ENCODE measurements at regions not wholly inside any gene's neighbourhood (a gene's known extent, or its start where the extent isn't known, plus 50 kb on each side); places are given as distances from the start of the nearest gene placed in this dataset.

- CTCF ChIA-PET = interaction anchor here (0.5 kb wide), 1 partner anchor 415 kb away, joined by 6 read pairs; no protein-coding TSS in a partner anchor
- no peak overlapping the region for H3K9ac ChIP-seq (ENCODE audit: low read length)
- no peaks in the 10 kb centered on the region for H3K36me3 ChIP-seq (replicated peaks in 1 of 2; ENCODE audit: control extremely low read depth in 1 of 2, control insufficient read depth in 1 of 2, extremely low read depth in 1 of 2, insufficient read depth in 2 of 2, low read length in 1 of 2)
- POLR2A ChIA-PET = no interaction called here
- Mint-ChIP-seq H3K4me3 (no peak overlapping the region), H3K9me3 (ENCODE audit: insufficient read depth) (no peaks in the 10 kb centered on the region), H3K27me3 (no peaks in the 10 kb centered on the region), H3K4me1 (peaks cover 14% of the 10 kb centered on the region), H3K27ac (no peak overlapping the region)
- intact Hi-C loops (cut with micrococcal nuclease) = no loop called here
- H3K4me1 ChIP-seq (ENCODE audit: control insufficient read depth in 2 of 2, insufficient read depth in 2 of 2, low read length in 2 of 2) = peaks cover 6 to 9% of the 10 kb centered on the region in 2 donors
- no peak for TF ChIP-seq CTCF (IDR thresholded peaks at IDR 0.05)
- TF ChIP-seq EZH2 (IDR thresholded peaks at IDR 0.05; ENCODE audit: borderline replicate concordance, insufficient read depth, low read depth, low read length, poor library complexity, severe bottlenecking) = no peak
- no peaks in the 10 kb centered on the region for H3K9me3 ChIP-seq (ENCODE audit: control extremely low read depth in 1 of 3, control insufficient read depth in 2 of 3, insufficient read depth in 1 of 3, low read length in 2 of 3)
- H3K27me3 ChIP-seq (replicated peaks in 1 of 4; ENCODE audit: control extremely low read depth in 1 of 4, control insufficient read depth in 3 of 4, insufficient read depth in 4 of 4, low read length in 3 of 4) = no peaks in the 10 kb centered on the region
- no peaks in the 10 kb centered on the region for H4K20me1 ChIP-seq (ENCODE audit: control insufficient read depth, insufficient read depth, low read length, poor library complexity, severe bottlenecking)
- H3K27ac ChIP-seq (ENCODE audit: low read length in 2 of 2) = no peak overlapping the region
- no peaks in the 10 kb centered on the region for H3K79me2 ChIP-seq (ENCODE audit: control insufficient read depth, insufficient read depth, low read length)
- DNase-seq (no peak), ATAC-seq (ENCODE audit: low read depth) (no peak)
- H3K4me2 ChIP-seq (replicated peaks; ENCODE audit: low read depth, low read length, poor library complexity, severe bottlenecking) = no peak overlapping the region
- WGBS (ENCODE audit: insufficient coverage) = 80% methylated on average over 2 of the region's 6 CpGs
- H2AFZ ChIP-seq (ENCODE audit: insufficient read depth, low read depth, low read length, poor library complexity, severe bottlenecking) = no peak overlapping the region
- H3K4me3 ChIP-seq (ENCODE audit: control extremely low read depth in 1 of 5, extremely low read depth in 1 of 5, insufficient read depth in 1 of 5, low read depth in 2 of 5, low read length in 4 of 5) = no peak overlapping the region
Observed at GRCh38 chr3:153624310-153625030, 462.4 kb downstream of the RAP2B start.

GRCh38 chr3:153625506-153625905, 463.5 kb downstream of the RAP2B start:
- Mint-ChIP-seq H3K9me3 (ENCODE audit: insufficient read depth) (no peaks in the 10 kb centered on the region), H3K27ac (no peak overlapping the region), H3K4me1 (peaks cover 14% of the 10 kb centered on the region), H3K4me3 (no peak overlapping the region), H3K27me3 (peaks cover 4% of the 10 kb centered on the region)
- Histone ChIP-seq H3K79me2 (ENCODE audit: control insufficient read depth, insufficient read depth, low read length) (no peaks in the 10 kb centered on the region), H3K27ac (ENCODE audit: low read length in 2 of 2) (no peak overlapping the region), H3K4me3 (ENCODE audit: control extremely low read depth in 1 of 5, extremely low read depth in 1 of 5, insufficient read depth in 1 of 5, low read depth in 2 of 5, low read length in 4 of 5) (no peak overlapping the region), H4K20me1 (ENCODE audit: control insufficient read depth, insufficient read depth, low read length, poor library complexity, severe bottlenecking) (no peaks in the 10 kb centered on the region), H2AFZ (ENCODE audit: insufficient read depth, low read depth, low read length, poor library complexity, severe bottlenecking) (no peak overlapping the region), H3K4me1 (ENCODE audit: control insufficient read depth in 2 of 2, insufficient read depth in 2 of 2, low read length in 2 of 2) (peaks cover 6 to 9% of the 10 kb centered on the region in 2 donors), H3K27me3 (replicated peaks in 1 of 4; ENCODE audit: control extremely low read depth in 1 of 4, control insufficient read depth in 3 of 4, insufficient read depth in 4 of 4, low read length in 3 of 4) (no peaks in the 10 kb centered on the region), H3K9me3 (ENCODE audit: control extremely low read depth in 1 of 3, control insufficient read depth in 2 of 3, insufficient read depth in 1 of 3, low read length in 2 of 3) (no peaks in the 10 kb centered on the region), H3K4me2 (replicated peaks; ENCODE audit: low read depth, low read length, poor library complexity, severe bottlenecking) (no peak overlapping the region), H3K9ac (ENCODE audit: low read length) (no peak overlapping the region), H3K36me3 (replicated peaks in 1 of 2; ENCODE audit: control extremely low read depth in 1 of 2, control insufficient read depth in 1 of 2, extremely low read depth in 1 of 2, insufficient read depth in 2 of 2, low read length in 1 of 2) (no peaks in the 10 kb centered on the region)
- intact Hi-C loops (cut with micrococcal nuclease) = no loop called here
- WGBS (ENCODE audit: insufficient coverage) = no CpG with 5 or more reads among the region's 3 CpGs
- no peak for ATAC-seq (ENCODE audit: low read depth)
- CTCF ChIA-PET = interaction anchor here (1.0 kb wide), 1 partner anchor 582 kb away, joined by 3 read pairs; no protein-coding TSS in a partner anchor
- DNase-seq = no peak
- POLR2A ChIA-PET = no interaction called here
- TF ChIP-seq CTCF (IDR thresholded peaks at IDR 0.05) (no peak), EZH2 (IDR thresholded peaks at IDR 0.05; ENCODE audit: borderline replicate concordance, insufficient read depth, low read depth, low read length, poor library complexity, severe bottlenecking) (no peak)
